A172 (cell line): ENCODE measurements at regions not wholly inside any gene's neighbourhood (a gene's known extent, or its start where the extent isn't known, plus 50 kb on each side); places are given as distances from the start of the nearest gene placed in this dataset.
"Not testable (repeated sequence)": the region's sequence is repeated elsewhere in the genome, so short reads cannot be mapped to it uniquely, and the experiment has no call there.

ENCODE experiments used
- DNase-seq: peaks from one replicate; pipeline ENCODE4 v3.0.0-alpha.2; 2015; ENCODE audit warnings: low spot score

DNA sequence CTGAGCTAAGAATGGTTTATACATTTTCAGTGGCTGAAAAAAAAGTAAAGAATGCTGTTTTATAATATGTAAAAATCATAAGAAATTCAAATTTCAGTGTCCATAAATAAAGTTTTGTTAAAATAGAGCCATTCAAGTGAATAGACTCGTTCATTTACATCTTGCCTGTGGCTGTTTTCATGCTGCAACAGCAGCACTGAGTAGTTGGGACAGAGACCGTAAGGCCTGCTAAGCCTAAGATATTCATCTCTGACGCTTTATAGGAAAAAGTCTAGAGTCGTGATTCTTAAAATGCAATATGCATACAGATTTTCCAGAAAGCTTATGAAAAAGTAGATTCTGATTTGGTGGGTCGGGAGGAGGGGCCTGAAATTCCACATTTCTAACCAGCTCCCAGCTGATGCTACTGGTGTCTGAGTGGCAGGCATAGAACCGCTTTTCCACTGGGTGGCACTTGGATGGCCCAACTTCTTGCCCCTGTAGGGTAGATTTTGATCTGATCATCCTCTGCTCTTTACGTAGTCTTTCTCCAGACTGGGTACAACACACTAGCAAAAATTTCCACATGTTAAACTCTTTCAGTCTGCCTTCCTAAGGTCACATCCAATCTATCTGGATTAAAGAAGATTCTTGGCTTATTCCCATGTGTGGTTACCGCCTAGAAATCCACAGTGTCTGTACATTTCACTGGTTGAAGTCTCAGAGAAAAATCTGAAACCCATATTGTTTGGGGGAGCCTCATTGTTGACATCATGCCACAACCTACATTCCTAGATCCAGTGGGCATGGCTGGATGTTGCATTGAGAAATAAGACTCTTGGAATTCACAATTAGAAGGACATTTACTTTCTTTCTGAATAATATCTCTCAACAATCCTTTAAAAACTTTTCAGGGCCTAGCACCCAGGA is 151.2 kb downstream of the C12orf75 start:
- DNase-seq: no peak

- DNase-seq: no peak
Measured at GRCh38 chr12:105482951-105483350, 152.5 kb downstream of the C12orf75 start.

DNA sequence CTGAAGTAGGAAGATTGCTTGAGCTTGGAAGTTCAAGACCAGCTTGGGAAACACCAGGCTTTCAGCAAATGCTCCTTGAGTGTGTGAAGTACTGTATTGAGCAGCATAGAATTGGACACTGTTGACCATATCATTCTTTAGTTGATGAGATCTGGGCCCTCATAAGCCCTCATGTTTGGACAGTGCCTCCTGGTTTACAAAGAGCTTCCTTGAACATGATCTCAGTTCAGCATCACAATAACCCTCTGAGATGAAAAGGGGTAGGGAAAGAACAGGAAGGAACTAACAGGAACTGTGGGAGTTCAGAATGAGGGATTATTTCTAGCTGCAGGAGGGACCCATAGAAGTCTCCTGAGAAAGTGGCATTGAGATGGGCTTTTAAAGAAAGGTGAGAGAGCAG is 153.2 kb downstream of the C12orf75 start:
- no peak for DNase-seq

GRCh38 chr12:105485321-105485910 is 154.9 kb downstream of the C12orf75 start:
- peak; percentile 67 for DNase-seq

- no peak for DNase-seq
Measured at GRCh38 chr12:105485921-105486320, 155.4 kb downstream of the C12orf75 start.

DNA sequence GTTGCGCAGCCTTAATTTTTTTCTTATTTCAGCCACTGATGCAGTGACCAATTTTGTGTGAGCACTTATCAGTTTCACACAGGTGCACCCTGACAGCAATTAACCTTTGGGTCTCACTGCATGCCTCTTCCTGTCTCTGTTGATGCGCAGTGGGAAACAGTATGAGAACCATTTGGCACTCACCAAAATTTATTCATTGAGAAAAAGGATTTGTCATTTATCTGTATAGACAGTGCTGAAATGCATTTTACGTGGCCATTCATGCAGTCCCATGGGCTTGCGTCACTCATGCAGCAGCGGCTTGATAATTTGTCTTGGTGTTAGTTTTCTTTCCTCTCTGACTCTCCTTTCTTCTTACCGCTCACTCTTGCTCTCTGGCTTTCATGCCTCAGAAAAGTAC is 157.5 kb downstream of the C12orf75 start:
- DNase-seq: no peak

- no peak for DNase-seq
Measured at GRCh38 chr12:105492591-105493545, 162.4 kb downstream of the C12orf75 start.

DNA sequence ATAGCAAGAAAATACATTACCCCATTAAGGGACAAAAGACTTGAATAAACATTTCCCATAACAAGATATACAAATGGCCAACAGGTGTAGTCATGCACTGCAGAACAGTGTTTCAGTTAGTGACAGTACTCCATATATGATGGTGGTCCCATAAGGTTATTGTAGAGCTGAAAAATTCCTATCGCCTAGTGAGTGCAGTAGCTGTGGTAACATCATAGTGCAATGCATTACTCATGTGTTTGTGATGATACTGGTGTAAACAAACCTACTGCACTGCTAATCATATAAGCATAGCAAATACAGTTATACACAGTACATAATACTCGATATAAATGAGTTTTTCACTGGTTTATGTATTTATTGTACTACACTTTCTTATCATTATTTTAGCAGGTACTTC is 168.7 kb downstream of the C12orf75 start:
- no peak for DNase-seq

DNA sequence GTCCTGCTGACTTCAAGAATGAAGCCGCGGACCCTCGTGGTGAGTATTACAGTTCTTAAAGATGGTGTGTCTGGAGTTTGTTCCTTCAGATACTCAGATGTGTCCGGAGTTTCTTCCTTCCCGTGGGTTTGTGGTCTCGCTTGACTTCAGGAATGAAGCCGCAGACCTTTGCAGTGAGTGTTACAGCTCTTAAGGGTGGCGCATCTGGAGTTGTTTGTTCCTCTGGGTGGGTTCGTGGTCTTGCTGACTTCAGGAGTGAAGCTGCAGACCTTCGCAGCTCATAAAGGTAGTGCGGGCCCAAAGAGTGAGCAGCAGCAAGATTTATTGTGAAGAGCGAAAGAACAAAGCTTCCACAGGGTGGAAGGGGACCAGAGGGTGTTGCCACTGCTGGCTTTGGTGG is 170.2 kb downstream of the C12orf75 start:
- not testable (repeated sequence) for DNase-seq

DNA sequence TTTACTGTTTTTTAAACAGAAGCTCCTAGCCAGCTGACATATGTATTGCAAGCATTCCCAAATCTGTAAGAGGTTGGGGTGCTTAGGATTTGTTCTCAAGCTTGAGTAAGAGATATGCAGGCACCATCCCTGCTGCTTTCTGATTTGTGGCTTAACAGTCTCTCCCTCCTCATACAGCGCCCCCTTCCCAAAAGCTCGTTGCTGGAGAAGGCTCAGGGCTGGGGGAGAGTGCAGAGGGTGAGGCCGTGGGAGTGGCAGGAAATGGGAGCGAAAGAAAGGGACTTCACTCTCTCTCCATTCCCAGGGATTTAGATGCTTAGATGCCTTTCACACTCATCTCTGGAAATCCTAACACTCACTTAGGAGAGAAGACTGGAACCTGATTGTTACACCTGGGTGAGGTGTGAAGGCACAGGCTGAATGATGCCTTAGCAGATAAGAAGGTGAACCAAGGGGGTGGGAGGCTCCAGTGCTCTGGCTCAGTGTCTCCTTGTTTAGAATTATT is 172.0 kb downstream of the C12orf75 start:
- DNase-seq: no peak

GRCh38 chr12:105503619-105504018 is 173.1 kb downstream of the C12orf75 start:
- DNase-seq: no peak

GRCh38 chr12:105504286-105504685 is 173.8 kb downstream of the C12orf75 start:
- no peak for DNase-seq

DNA sequence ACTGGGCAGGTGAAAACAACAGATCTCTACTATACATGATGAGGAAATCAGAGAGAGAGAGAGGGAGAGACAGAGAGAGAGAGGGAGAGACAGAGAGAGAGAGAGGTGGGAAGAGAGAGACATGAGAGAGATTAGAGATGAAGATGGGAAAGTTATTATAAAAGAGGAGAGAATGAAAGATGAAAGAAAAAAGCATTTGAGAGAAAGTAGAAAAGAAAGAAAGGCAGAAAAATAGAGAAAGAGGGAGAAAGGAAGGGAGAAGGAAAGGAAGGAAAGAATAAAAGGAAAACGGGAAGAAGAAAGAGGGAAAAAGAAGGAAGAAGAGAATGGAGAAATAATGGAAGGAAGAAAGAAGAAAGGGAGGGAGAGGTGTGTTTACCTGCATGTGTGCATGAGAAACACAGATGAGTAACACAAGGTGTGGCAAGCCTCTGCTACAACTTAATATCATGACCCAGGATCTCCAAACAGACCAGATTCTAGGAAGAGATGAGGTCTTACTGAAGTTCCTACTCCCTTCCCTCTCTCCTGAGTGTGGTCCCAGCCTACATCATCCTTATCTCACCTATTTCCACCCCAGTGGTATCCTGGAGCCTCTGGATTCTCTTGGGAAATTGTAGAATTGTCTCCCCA is 176.3 kb downstream of the C12orf75 start:
- DNase-seq: no peak

GRCh38 chr12:105507311-105508038 is 177.0 kb downstream of the C12orf75 start:
- DNase-seq: no peak

DNA sequence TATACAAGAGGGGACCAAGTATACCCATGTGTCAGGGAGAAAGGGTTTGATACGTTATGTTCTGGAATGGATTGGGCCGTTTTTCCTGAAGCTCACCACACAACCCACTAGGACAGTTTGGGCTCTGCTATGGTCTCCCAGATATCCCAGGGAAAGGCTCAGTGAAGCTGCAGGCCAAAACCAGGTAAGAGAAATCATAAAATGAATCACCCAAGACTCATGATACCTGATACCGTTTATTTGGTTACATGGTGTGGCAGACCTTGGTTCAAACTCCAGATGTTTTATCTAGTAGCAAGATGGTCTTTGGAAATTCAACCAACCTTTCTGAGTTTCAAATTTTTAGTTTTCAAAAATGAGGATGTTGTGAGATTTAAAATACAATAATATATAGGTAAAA is 177.6 kb downstream of the C12orf75 start:
- no peak for DNase-seq

DNA sequence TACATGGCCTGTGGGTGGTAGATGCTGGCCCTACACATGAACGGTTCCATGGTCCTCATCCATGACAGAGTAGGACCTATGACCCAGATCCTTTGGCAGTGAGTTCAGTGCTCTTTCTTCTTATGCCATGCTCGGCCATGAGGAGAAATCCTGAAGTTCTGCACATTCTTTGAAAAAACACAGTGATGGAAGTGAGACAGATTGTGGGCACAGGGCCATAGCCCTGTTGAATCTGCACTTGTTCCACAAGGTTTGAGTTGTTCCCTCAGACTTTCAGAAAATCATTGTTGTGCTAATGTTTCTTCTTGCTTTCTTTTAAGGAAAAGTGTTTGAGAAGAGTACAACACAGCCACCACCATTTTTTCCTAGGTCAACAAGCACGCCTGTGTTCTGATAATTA is 180.0 kb downstream of the C12orf75 start:
- DNase-seq: no peak

DNA sequence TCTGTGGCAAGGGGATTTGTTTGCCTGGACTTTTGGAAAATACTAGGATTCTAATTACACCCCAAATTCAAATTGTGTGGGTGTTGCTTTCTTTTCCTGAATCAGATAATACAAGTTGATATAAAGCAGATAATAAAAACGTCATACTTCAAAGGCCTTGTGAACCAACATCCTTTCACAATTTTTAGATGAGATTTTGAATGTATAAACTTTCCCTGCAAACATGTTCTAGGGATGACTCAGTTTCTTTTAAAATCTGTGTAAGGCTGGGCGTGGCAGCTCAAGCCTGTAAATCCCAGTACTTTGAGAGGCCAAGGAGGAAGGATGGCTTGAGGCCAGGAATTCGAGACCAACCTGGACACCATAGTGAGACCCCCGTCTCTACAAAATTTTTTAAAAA is 182.4 kb downstream of the C12orf75 start:
- not testable (repeated sequence) for DNase-seq

DNA sequence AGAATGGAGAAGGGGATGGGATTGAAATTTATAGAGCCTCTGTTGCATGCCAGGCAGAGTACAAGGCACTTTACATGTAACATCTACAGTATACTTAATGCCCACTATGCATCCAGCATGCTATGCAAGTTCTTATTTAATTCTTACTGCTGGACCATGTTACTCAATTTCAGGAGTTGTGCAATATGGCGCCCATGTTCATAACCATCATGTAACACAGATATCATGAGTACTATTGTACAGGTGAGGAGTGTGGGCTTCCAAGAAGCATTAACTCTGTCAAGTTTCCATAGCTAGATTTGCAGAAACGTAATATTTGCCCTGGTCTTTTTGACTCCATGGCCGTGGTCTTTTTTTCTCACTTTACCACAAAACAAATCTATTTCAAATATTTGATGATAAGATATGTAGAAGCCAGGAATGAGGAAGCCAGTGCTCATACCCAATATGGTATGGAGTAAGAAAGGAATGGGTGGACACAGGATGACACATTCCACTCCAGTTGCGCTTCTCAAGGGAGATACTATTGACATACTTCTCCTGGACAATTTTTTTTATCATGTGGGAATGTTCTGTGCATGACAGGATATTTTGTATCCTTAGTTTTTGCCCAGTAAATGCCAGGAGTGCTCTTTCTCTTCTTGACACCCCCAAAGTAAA is 191.8 kb downstream of the C12orf75 start:
- DNase-seq: peak; percentile 6

GRCh38 chr12:105523164-105524057 is 192.9 kb downstream of the C12orf75 start:
- DNase-seq: peak; percentile 43
